Lung (tissue), 9 donors: ENCODE measurements at regions not wholly inside any gene's neighbourhood (a gene's known extent, or its start where the extent isn't known, plus 50 kb on each side); places are given as distances from the start of the nearest gene placed in this dataset.
"Not testable (repeated sequence)": the region's sequence is repeated elsewhere in the genome, so short reads cannot be mapped to it uniquely, and the experiment has no call there.

Experiments
- ATAC-seq: fragments of 200-7000 bp; cut with Tn5 transposase; one replicate; pipeline ENCODE4 v1.9.1; 2020; ENCODE audit warnings: moderate number of reproducible peaks; ENCODE audit not compliant: insufficient read depth, low FRiP score
- DNase-seq, 3 donors: peaks; one replicate each; pipeline ENCODE4 v3.0.0-alpha.2; 2013 to 2017
- H3K27ac ChIP-seq, 2 donors: one replicate each; pipeline ENCODE4 v1.5.1; 2013; ENCODE audit warnings: mild to moderate bottlenecking in 2 of 2, moderate library complexity in 2 of 2, control low read depth in 1 of 2, inconsistent platforms in 1 of 2, low read depth in 1 of 2, low read length in 1 of 2
- H3K27me3 ChIP-seq, 3 donors: one replicate each; pipeline ENCODE4 v1.5.1; 2013; ENCODE audit warnings: low read length in 2 of 3; ENCODE audit not compliant: control insufficient read depth in 3 of 3, insufficient read depth in 3 of 3
- H3K36me3 ChIP-seq, 4 donors: one replicate each; pipeline ENCODE4 v1.5.1; 2013; ENCODE audit warnings: low read length in 4 of 4, mild to moderate bottlenecking in 1 of 4, moderate library complexity in 1 of 4; ENCODE audit not compliant: control insufficient read depth in 4 of 4, insufficient read depth in 4 of 4
- H3K4me1 ChIP-seq, 5 donors: one replicate each; pipeline ENCODE4 v1.5.1; 2013; ENCODE audit warnings: low read length in 5 of 5, mild to moderate bottlenecking in 2 of 5, moderate library complexity in 1 of 5; ENCODE audit not compliant: control insufficient read depth in 5 of 5, insufficient read depth in 5 of 5
- H3K4me3 ChIP-seq: one replicate; pipeline ENCODE4 v1.5.1; 2013; ENCODE audit warnings: mild to moderate bottlenecking, control low read depth, moderate library complexity
- H3K9ac ChIP-seq, 2 donors: one replicate each; pipeline ENCODE4 v1.5.1; 2013; ENCODE audit warnings: low read length in 2 of 2, control low read depth in 1 of 2; ENCODE audit not compliant: insufficient read depth in 1 of 2
- H3K9me3 ChIP-seq, 4 donors: one replicate each; pipeline ENCODE4 v1.5.1; 2013; ENCODE audit warnings: low read length in 3 of 4, mild to moderate bottlenecking in 1 of 4, moderate library complexity in 1 of 4; ENCODE audit not compliant: control insufficient read depth in 4 of 4, insufficient read depth in 3 of 4
- WGBS, 2 donors: extraction: QIAGEN DNeasy Blood & Tissue Kit; methylation state at CpG; one replicate each; pipeline ENCODE4 v1.1.7; 2013; 5-methylcytosine and 5-hydroxymethylcytosine counted together
- donor health status: Bipolar disorder and iron deficiency.
- donor health status: healthy.
- donor health status: DM: yes; HTN: yes; CAD: no.

DNA sequence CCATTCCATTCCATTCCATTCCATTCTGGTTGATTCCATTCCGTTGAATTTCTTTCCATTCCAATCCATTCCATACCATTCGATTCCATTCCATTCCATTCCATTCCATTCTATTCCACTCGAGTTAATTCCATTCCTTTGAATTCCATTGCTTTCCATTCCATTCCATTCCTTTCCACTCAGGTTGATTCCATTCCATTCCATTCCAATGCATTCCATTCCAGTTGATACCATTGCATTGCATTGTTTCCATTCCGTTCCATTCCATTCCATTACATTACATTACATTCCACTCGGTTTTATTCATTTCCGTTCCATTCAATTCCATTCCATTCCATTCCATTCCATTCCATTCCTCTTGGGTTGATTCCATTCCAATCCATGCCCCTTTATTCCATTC lies 161.5 kb downstream of the CWH43 start:
- not testable (repeated sequence) for H3K36me3 ChIP-seq, H3K4me3 ChIP-seq, ATAC-seq, H3K4me1 ChIP-seq, H3K9ac ChIP-seq, H3K27ac ChIP-seq, H3K27me3 ChIP-seq, DNase-seq
- H3K9me3 ChIP-seq, result peaks cover 19 to 55% (median 30%) of the 10 kb centered on the region in 4 donors
- WGBS, 2 donors, result 48 to 60% methylated on average over 6 of the region's 6 CpGs

DNA sequence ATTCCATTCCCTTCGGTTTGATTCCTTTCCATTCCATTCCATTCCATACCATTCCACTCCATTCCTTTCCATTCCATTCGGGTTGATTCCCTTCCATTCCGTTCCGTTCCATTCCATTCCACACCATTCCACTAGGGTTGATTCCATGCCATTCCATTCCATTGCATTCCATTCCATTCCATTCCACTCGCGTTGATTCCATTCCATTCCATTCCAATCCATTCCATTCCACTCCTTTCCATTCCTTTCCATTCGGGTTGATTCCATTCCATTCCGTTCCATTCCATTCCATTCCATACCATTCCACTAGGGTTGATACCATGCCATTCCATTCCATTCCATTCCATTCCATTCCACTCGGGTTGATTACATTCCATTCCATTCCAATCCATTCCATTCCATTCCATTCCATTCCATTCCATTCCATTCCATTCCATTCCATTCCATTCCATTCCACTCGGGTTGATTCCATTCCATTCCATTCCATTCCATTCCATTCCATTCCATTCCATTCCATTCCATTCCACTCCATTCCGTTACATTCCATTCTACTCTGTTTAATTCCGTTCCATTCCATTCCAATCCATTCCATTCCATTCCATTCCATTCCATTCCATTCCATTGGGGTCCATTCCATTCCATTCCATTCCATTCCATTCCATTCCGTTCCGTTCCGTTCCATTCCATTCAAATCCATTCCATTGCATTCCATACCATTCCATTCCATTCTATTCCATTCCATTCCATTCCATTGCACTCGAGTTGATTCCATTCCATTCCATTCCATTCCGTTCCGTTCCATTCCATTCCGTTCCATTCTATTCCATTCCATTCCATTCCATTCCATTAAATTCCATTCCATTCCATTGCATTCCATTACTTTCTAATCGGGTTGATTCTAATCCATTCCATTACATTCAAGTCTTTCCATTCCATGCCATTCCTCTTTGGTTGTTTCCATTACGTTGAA lies 163.2 kb downstream of the CWH43 start:
- peak; percentile 91 for ATAC-seq
- not testable (repeated sequence) for H3K27me3 ChIP-seq, H3K9ac ChIP-seq, H3K36me3 ChIP-seq, H3K4me1 ChIP-seq, H3K4me3 ChIP-seq, H3K27ac ChIP-seq
- H3K9me3 ChIP-seq, result peaks cover 19 to 67% (median 41%) of the 10 kb centered on the region in 4 donors
- DNase-seq, result peak; percentile 33 to 77 (median 71)
- 68 to 70% methylated on average over 21 of the region's 21 CpGs for WGBS, 2 donors

DNA sequence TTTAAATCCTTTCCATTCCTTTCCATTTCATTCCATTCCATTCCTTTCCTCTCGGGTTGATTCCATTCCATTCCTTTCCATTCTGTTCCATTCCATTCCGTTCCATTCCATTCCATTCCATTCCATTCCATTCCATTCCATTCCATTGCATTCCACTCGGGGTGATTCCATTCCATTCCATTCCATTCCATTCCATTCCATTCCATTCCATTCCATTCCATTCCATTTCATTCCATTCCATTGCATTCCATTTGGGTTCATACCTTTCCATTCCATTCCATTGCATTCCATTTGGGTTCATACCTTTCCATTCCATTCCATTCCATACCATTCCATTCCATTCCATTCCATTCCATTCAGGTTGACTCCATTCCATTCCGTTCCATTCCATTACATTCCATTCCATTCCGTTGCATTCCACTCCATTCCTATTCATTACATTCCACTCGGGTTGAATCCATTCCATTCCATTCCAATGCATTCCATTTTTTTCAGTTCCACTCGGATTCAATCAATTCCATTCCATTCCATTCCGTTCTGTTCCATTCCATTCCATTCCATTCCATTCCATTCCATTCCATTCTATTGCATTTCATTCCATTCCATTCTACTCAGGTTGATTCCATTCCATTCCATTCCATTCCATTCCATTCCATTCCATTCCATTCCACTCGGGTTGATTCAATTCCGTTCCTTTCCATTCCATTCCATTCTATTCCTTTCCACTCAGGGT lies 164.4 kb downstream of the CWH43 start:
- H3K27ac ChIP-seq, DNase-seq, H3K27me3 ChIP-seq, H3K4me3 ChIP-seq, H3K9ac ChIP-seq, H3K4me1 ChIP-seq, H3K36me3 ChIP-seq: not testable (repeated sequence)
- 49 to 53% methylated on average over 10 of the region's 10 CpGs for WGBS, 2 donors
- ATAC-seq, result peak; percentile 7
- peaks cover 14 to 71% (median 40%) of the 10 kb centered on the region in 4 donors for H3K9me3 ChIP-seq

DNA sequence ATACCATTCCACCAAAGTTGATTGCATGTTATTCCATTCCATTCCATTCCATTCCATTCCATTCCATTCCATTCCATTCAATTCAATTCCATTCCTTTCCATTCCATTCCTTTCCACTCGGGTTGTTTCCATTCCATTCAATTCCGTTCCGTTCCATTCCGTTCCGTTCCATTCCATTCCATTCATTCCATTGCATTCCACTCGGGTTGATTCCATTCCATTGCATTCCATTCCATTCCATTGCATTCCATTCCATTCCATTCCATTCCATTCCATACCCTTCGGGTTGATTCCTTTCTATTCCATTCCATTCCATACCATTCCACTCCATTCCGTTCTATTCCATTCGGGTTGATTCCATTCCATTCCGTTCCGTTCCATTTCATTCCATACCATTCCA lies 166.9 kb downstream of the CWH43 start:
- not testable (repeated sequence) for H3K27me3 ChIP-seq, H3K4me1 ChIP-seq, DNase-seq, H3K36me3 ChIP-seq, H3K9ac ChIP-seq, H3K27ac ChIP-seq, H3K4me3 ChIP-seq, ATAC-seq
- 81 to 82% methylated on average over 10 to 11 of the region's 11 CpGs for WGBS, 2 donors
- peaks cover 13 to 62% (median 34%) of the 10 kb centered on the region in 4 donors for H3K9me3 ChIP-seq

GRCh38 chr4:49154308-49155103 lies 168.4 kb downstream of the CWH43 start:
- not testable (repeated sequence) for H3K9ac ChIP-seq, H3K4me3 ChIP-seq, H3K4me1 ChIP-seq, H3K27ac ChIP-seq, H3K36me3 ChIP-seq, H3K27me3 ChIP-seq
- ATAC-seq (peak; percentile 67), DNase-seq (peak in 2 of 3 donors; percentile 13 to 64)
- H3K9me3 ChIP-seq, result peaks cover 12 to 51% (median 30%) of the 10 kb centered on the region in 4 donors
- WGBS, 2 donors, result 62% methylated on average over 11 of the region's 11 CpGs

DNA sequence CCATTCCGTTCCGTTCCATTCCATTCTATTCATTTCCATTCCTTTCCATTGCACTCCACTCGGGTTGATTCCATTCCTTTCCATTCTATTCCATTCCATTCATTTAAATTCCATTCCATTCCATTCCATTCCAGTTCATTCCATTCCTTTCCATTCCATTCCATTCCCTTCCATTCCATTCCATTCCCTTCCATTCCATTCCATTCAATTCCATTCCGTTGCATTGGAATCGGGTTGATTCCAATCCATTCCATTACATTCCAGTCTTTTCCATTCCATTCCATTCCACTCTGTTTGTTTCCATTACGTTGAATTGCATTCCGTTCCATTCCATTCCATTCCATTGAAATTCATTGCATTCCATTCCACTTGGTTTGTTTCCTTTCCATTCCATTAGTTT lies 169.2 kb downstream of the CWH43 start:
- H3K27me3 ChIP-seq, H3K36me3 ChIP-seq, ATAC-seq, H3K4me3 ChIP-seq, DNase-seq, H3K27ac ChIP-seq, H3K4me1 ChIP-seq, H3K9ac ChIP-seq: not testable (repeated sequence)
- WGBS, 2 donors, result 70 to 78% methylated on average over 7 of the region's 7 CpGs
- peaks cover 6 to 44% (median 26%) of the 10 kb centered on the region in 4 donors for H3K9me3 ChIP-seq

DNA sequence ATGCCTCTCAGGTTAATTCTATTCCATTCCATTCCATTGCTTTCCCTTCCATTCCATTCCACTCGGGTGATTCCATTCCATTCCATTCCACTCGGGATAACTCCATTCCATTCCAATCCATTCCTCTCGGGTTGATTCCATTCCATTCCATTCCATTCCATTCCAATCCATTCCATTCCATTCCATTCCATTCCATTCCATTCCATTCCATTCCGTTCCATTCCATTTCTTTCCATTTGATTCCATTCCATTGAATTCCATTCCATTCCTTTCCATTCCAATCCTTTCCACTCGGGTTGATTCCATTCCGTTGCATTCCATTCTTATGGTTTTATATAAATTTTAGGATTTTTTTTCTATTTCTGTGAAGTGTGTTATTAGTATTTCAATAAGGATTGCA lies 170.2 kb downstream of the CWH43 start:
- peaks cover 4 to 34% (median 23%) of the 10 kb centered on the region in 4 donors for H3K9me3 ChIP-seq
- not testable (repeated sequence) for H3K4me3 ChIP-seq, H3K4me1 ChIP-seq, H3K36me3 ChIP-seq, H3K27me3 ChIP-seq, H3K27ac ChIP-seq, ATAC-seq, DNase-seq, H3K9ac ChIP-seq
- 63 to 67% methylated on average over 6 of the region's 6 CpGs for WGBS, 2 donors
